ACC112 (cell line): ENCODE measurements at regions not wholly inside any gene's neighbourhood (a gene's known extent, or its start where the extent isn't known, plus 50 kb on each side); places are given as distances from the start of the nearest gene placed in this dataset.

ENCODE experiments used
- H2AFZ ChIP-seq: fragments of 200-600 bp; sonication (generic); one replicate; pipeline ENCODE4 v1.6.0; 2017; ENCODE audit warnings: antibody characterized with exemption, low read length; ENCODE audit not compliant: unreplicated experiment
- H3K27ac ChIP-seq: fragments of 200-600 bp; sonication (generic); 2 replicates; pipeline ENCODE4 v1.5.1; 2014; ENCODE audit warnings: low read depth, mild to moderate bottlenecking, antibody characterized with exemption, low read length, moderate library complexity
- H3K27me3 ChIP-seq: fragments of 200-600 bp; sonication (generic); 2 replicates; pipeline ENCODE4 v1.6.1; 2014; ENCODE audit warnings: mild to moderate bottlenecking, antibody characterized with exemption, low read length, moderate library complexity, mixed read lengths; ENCODE audit not compliant: insufficient read depth
- H3K36me3 ChIP-seq: fragments of 200-600 bp; sonication (generic); 2 replicates; pipeline ENCODE4 v1.6.1; 2016; ENCODE audit warnings: mild to moderate bottlenecking, antibody characterized with exemption, low read length, moderate library complexity, mixed read lengths; ENCODE audit not compliant: insufficient read depth
- H3K4me1 ChIP-seq: fragments of 200-600 bp; sonication (generic); one replicate; pipeline ENCODE4 v1.6.1; 2016; ENCODE audit warnings: low read length, mixed read lengths; ENCODE audit not compliant: insufficient read depth, unreplicated experiment, control insufficient read depth
- H3K4me3 ChIP-seq: fragments of 200-600 bp; sonication (generic); 2 replicates; pipeline ENCODE4 v1.5.1; 2014; ENCODE audit warnings: mild to moderate bottlenecking, low read depth, low read length
- H3K79me2 ChIP-seq: fragments of 200-600 bp; sonication (generic); one replicate; pipeline ENCODE4 v1.6.0; 2016; ENCODE audit warnings: low read length; ENCODE audit not compliant: control insufficient read depth, unreplicated experiment, insufficient read depth

DNA sequence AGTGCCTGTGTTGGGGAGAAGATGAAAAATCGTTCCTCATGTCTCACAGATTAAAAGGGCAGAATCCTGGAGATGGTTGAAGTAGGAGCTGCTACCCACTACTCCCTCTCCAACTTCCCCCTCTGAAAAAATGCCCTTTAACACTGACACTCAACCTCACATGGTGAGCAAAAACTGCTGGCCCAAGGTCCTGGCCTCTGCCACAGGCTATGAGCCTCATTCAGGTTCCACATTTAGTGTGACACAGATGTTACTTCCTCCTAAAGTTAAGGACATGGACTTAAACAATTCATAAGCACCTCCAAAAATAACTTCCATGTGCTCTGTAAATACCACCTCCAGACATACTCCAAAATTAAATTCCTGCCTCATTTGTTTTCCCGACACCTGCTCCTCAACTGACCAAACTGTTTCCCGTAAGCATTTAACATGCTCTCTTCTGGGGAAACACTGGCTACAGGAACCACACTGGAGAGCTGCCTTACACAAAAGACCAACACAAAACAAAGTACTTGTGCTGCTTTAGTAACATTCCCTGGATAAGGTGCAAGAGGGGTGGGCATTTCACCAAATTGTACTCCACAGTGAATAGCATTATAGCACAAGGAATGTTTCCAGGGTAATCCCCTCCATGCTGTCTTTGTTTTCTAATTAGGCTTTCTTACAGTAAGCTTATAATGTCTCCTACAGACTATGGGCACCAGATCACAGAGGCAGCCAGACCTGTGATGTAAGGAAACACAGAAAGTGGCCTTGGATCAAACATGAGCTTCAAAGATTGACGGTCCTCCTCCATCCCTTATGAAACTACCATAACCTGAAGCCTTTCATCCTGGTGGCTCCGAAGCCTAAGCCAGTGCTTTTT is 57.0 kb downstream of the PHLDA1 start:
- Histone ChIP-seq H3K27me3 (no peaks in the 10 kb centered on the region), H2AFZ (no peak overlapping the region)

DNA sequence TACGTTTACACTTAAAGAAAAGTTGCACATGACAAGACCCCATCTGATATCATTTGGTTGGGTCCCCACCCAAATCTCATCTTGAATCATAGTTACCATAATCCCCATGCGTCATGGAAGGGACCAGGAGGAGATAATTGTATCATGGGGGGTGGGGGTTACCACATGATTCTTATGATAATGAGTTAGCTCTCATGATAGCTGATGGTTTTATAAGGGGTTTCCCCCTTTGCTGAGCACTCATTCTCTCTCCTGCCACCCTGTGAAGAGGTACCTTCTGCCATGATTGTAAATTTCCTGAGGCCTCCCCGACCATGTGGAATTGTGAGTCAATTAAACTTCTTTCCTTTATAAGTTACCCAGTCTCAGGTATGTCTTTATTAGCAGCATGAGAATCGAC is 60.3 kb downstream of the PHLDA1 start:
- H3K79me2 ChIP-seq: no peaks in the 10 kb centered on the region
- H3K4me3 ChIP-seq: no peak overlapping the region
- H3K27ac ChIP-seq: no peak overlapping the region
- H3K27me3 ChIP-seq: no peaks in the 10 kb centered on the region
- H2AFZ ChIP-seq: no peak overlapping the region
- peaks cover 19% of the 10 kb centered on the region for H3K4me1 ChIP-seq
- H3K36me3 ChIP-seq: no peaks in the 10 kb centered on the region

More for the DNA sequence above, 57.0 kb downstream of the PHLDA1 start:
- Histone ChIP-seq H3K36me3 (no peaks in the 10 kb centered on the region), H3K79me2 (no peaks in the 10 kb centered on the region), H3K4me3 (no peak overlapping the region), H3K27ac (no peak overlapping the region), H3K4me1 (peaks cover 46% of the 10 kb centered on the region)

GRCh38 chr12:75970310-75970709 is 61.3 kb downstream of the PHLDA1 start:
- Histone ChIP-seq H3K79me2 (no peaks in the 10 kb centered on the region), H3K4me1 (peaks cover 12% of the 10 kb centered on the region), H2AFZ (no peak overlapping the region), H3K36me3 (no peaks in the 10 kb centered on the region), H3K27me3 (no peaks in the 10 kb centered on the region), H3K4me3 (no peak overlapping the region), H3K27ac (no peak overlapping the region)

GRCh38 chr12:75969768-75970167 is 61.8 kb downstream of the PHLDA1 start:
- H3K27me3 ChIP-seq: no peaks in the 10 kb centered on the region
- peaks cover 12% of the 10 kb centered on the region for H3K4me1 ChIP-seq

GRCh38 chr12:75965661-75966060 is 65.9 kb downstream of the PHLDA1 start:
- no peak overlapping the region for H3K4me3 ChIP-seq
- H3K27ac ChIP-seq: no peak overlapping the region
- H3K4me1 ChIP-seq: peaks cover 12% of the 10 kb centered on the region
- H2AFZ ChIP-seq: no peak overlapping the region
- no peaks in the 10 kb centered on the region for H3K27me3 ChIP-seq
- H3K79me2 ChIP-seq: no peaks in the 10 kb centered on the region
- no peaks in the 10 kb centered on the region for H3K36me3 ChIP-seq

More at GRCh38 chr12:75969768-75970167, 61.8 kb downstream of the PHLDA1 start:
- Histone ChIP-seq H3K79me2 (no peaks in the 10 kb centered on the region), H3K36me3 (no peaks in the 10 kb centered on the region), H2AFZ (no peak overlapping the region), H3K27ac (no peak overlapping the region), H3K4me3 (no peak overlapping the region)

- H3K27ac ChIP-seq: no peak overlapping the region
- H3K79me2 ChIP-seq: no peaks in the 10 kb centered on the region
- H3K4me3 ChIP-seq: no peak overlapping the region
- H3K4me1 ChIP-seq: no peaks in the 10 kb centered on the region
- H3K36me3 ChIP-seq: no peaks in the 10 kb centered on the region
- no peaks in the 10 kb centered on the region for H3K27me3 ChIP-seq
- no peak overlapping the region for H2AFZ ChIP-seq
These were observed 67.4 kb downstream of the PHLDA1 start for GRCh38 chr12:75964150-75964549.

GRCh38 chr12:75961878-75962277 is 69.7 kb downstream of the PHLDA1 start:
- Histone ChIP-seq H3K27ac (no peak overlapping the region), H2AFZ (no peak overlapping the region), H3K4me1 (no peaks in the 10 kb centered on the region)

GRCh38 chr12:75960954-75961661 is 70.5 kb downstream of the PHLDA1 start:
- Histone ChIP-seq H3K27me3 (no peaks in the 10 kb centered on the region), H3K27ac (no peak overlapping the region), H3K4me1 (no peaks in the 10 kb centered on the region), H3K4me3 (no peak overlapping the region), H3K79me2 (no peaks in the 10 kb centered on the region), H3K36me3 (no peaks in the 10 kb centered on the region), H2AFZ (no peak overlapping the region)

More at GRCh38 chr12:75961878-75962277, 69.7 kb downstream of the PHLDA1 start:
- Histone ChIP-seq H3K36me3 (no peaks in the 10 kb centered on the region), H3K79me2 (no peaks in the 10 kb centered on the region), H3K27me3 (no peaks in the 10 kb centered on the region), H3K4me3 (no peak overlapping the region)

DNA sequence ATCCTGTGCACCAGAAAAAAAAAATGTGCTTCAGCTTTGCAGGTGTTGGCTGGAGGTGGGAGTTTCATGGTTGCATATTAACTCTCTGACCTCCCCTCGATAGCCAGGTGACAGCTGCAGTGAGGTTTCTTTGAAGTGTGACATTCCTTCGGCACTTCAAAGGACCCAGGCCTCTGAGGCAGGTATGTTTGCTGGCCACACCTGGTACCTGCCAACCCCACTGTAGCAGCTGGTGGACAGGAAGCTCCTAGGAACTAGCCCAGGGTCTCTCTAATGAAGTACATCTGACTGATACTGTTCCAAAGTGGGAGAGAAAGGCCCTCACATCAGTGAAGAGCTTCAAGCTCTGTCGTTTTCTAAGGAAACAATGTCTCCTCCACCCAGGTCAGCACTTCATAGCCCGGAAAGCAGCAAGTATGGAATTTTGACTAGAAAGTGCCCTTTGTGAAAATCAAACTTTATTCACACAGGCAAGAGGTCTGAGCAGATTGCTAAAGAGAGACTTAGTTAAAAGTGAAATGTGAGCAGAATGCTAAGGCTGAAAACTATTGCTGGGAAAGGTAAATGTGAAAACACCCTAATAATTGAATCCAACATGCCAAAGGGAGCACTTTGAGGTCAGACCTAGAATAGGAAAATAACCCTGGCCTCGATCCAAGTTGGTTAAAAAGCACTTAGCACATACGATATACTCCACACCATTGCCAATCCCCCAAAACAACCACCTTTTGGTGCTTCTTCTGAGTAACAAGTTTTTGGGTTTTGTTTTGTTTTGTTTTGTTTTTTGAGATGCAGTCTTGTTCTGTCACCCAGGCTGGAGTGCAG is 71.3 kb downstream of the PHLDA1 start:
- H3K79me2 ChIP-seq: no peaks in the 10 kb centered on the region
- no peak overlapping the region for H3K4me3 ChIP-seq
- no peaks in the 10 kb centered on the region for H3K27me3 ChIP-seq
- no peak overlapping the region for H3K27ac ChIP-seq
- H3K4me1 ChIP-seq: peaks cover 1% of the 10 kb centered on the region
- H2AFZ ChIP-seq: no peak overlapping the region
- H3K36me3 ChIP-seq: no peaks in the 10 kb centered on the region

- H2AFZ ChIP-seq: no peak overlapping the region
- no peak overlapping the region for H3K27ac ChIP-seq
- no peaks in the 10 kb centered on the region for H3K36me3 ChIP-seq
These were observed 72.1 kb downstream of the PHLDA1 start for GRCh38 chr12:75959506-75959905.

More at GRCh38 chr12:75959506-75959905, 72.1 kb downstream of the PHLDA1 start:
- no peaks in the 10 kb centered on the region for H3K27me3 ChIP-seq
- H3K79me2 ChIP-seq: no peaks in the 10 kb centered on the region
- peaks cover 9% of the 10 kb centered on the region for H3K4me1 ChIP-seq
- no peak overlapping the region for H3K4me3 ChIP-seq
